Loucy (cell line): ENCODE measurements at regions not wholly inside any gene's neighbourhood (a gene's known extent, or its start where the extent isn't known, plus 50 kb on each side); places are given as distances from the start of the nearest gene placed in this dataset.

Experiments used
- EZH2phosphoT487 ChIP-seq: fragments of 200-600 bp; IDR thresholded peaks from 2 replicates; pipeline ENCODE4 v1.6.1; 2018; ENCODE audit warnings: antibody characterized with exemption, mild to moderate bottlenecking, moderate library complexity, borderline replicate concordance
- TF ChIP-seq, protein P1 (sequence below): fragments of 200-600 bp; sonication (generic); conservative IDR thresholded peaks from 2 replicates; pipeline ENCODE4 v1.5.1; 2014; ENCODE audit warnings: mild to moderate bottlenecking, antibody characterized with exemption, low read length

DNA sequence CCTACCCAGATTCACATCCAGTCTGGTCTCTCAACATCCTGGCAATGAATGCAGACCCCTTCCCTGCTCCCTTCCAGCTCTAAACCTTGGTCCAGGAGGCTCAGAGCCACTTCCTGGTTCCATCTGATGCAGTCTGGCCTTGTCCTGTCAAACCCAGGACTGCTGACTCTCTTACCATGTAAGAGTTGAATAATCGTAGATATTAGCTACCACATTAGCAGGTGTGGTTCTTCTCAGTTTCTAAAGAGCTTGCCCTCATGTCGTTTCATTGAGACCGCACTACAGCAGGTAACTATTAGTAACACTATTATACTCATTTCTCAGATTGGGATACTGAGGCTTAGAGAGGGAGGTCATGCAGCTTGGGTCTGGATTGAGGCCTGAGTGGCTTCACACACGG, 133.3 kb downstream of the BOD1 start:
- TF ChIP-seq, protein P1, sequence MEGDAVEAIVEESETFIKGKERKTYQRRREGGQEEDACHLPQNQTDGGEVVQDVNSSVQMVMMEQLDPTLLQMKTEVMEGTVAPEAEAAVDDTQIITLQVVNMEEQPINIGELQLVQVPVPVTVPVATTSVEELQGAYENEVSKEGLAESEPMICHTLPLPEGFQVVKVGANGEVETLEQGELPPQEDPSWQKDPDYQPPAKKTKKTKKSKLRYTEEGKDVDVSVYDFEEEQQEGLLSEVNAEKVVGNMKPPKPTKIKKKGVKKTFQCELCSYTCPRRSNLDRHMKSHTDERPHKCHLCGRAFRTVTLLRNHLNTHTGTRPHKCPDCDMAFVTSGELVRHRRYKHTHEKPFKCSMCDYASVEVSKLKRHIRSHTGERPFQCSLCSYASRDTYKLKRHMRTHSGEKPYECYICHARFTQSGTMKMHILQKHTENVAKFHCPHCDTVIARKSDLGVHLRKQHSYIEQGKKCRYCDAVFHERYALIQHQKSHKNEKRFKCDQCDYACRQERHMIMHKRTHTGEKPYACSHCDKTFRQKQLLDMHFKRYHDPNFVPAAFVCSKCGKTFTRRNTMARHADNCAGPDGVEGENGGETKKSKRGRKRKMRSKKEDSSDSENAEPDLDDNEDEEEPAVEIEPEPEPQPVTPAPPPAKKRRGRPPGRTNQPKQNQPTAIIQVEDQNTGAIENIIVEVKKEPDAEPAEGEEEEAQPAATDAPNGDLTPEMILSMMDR = no peak
- no peak for TF ChIP-seq EZH2phosphoT487
